Muscle of leg (tissue), 3 donors: ENCODE measurements at regions not wholly inside any gene's neighbourhood (a gene's known extent, or its start where the extent isn't known, plus 50 kb on each side); places are given as distances from the start of the nearest gene placed in this dataset.
"Not testable (repeated sequence)": the region's sequence is repeated elsewhere in the genome, so short reads cannot be mapped to it uniquely, and the experiment has no call there.

Experiments used
- DNase-seq: peaks from one replicate; pipeline ENCODE4 v3.0.0; 2013
- H3K27ac ChIP-seq: one replicate; pipeline ENCODE4 v1.5.1; 2013; ENCODE audit warnings: mild to moderate bottlenecking, low read length, control low read depth
- H3K27me3 ChIP-seq: one replicate; pipeline ENCODE4 v1.6.1; 2013; ENCODE audit warnings: low read length; ENCODE audit not compliant: control insufficient read depth, insufficient read depth
- H3K36me3 ChIP-seq: one replicate; pipeline ENCODE4 v1.6.1; 2013; ENCODE audit warnings: low read length; ENCODE audit not compliant: control insufficient read depth, insufficient read depth
- H3K4me1 ChIP-seq: one replicate; pipeline ENCODE4 v1.6.1; 2013; ENCODE audit warnings: low read length; ENCODE audit not compliant: control insufficient read depth, insufficient read depth
- H3K4me3 ChIP-seq: one replicate; pipeline ENCODE4 v1.5.1; 2013; ENCODE audit warnings: low read length, control low read depth
- H3K9me3 ChIP-seq: replicated peaks from 2 replicates; pipeline ENCODE4 v1.6.1; 2013; ENCODE audit warnings: low read depth, low read length; ENCODE audit not compliant: control insufficient read depth
- WGBS: methylation state at CpG from one replicate; pipeline ENCODE4 v1.1.5; 2013; ENCODE audit warnings: missing lambda C conversion rate; ENCODE audit not compliant: insufficient coverage; 5-methylcytosine and 5-hydroxymethylcytosine counted together

DNA sequence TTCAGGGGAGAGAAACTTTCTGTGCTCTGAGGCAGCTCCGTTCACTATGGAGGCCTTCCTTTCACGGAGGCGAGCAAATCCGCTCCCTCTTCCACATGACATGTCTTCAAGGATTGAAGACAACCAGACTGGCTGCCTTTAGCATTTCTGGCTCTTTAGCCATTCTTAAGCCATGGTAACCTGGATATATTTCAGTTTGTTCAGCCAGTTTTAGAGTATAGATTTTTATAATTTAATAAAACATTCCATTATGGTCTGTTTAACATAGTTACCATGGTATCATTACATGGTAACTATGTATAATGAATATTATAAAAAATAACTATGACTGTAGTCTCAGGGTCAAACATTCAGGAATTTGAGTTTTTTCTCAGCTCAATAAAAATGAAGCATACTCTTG, 54.2 kb upstream of the NFIA start:
- H3K4me3 ChIP-seq, result no peak overlapping the region

DNA sequence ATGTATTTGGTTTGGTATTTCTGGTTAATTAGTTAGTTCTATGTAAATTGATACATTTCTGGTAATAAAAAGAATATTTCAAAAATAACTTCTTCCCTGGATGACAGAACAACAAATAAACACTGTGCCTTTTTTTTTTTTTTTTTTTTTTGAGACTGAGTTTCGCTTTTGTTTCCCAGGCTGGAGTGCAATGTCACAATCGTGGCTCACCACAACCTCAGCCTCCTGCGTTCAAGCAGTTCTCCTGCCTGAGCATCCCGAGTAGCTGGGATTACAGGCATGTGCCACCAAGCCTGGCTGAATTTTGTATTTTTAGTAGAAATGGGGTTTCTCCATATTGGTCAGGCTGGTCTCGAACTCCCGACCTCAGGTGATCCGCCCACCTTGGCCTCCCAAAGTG, 64.3 kb upstream of the NFIA start:
- not testable (repeated sequence) for H3K27ac ChIP-seq, H3K27me3 ChIP-seq, H3K36me3 ChIP-seq, H3K4me3 ChIP-seq, H3K9me3 ChIP-seq, DNase-seq, H3K4me1 ChIP-seq
- 100% methylated on average over 3 of the region's 7 CpGs for WGBS

More for the DNA sequence above, 54.2 kb upstream of the NFIA start:
- H3K9me3 ChIP-seq, result no peaks in the 10 kb centered on the region
- DNase-seq, result peak; percentile 70
- WGBS, result 33% methylated on average over 1 of the region's 4 CpGs
- H3K27me3 ChIP-seq, result no peaks in the 10 kb centered on the region
- H3K27ac ChIP-seq, result peak overlapping the region; percentile 78
- no peaks in the 10 kb centered on the region for H3K36me3 ChIP-seq
- H3K4me1 ChIP-seq, result peaks cover 3% of the 10 kb centered on the region

DNA sequence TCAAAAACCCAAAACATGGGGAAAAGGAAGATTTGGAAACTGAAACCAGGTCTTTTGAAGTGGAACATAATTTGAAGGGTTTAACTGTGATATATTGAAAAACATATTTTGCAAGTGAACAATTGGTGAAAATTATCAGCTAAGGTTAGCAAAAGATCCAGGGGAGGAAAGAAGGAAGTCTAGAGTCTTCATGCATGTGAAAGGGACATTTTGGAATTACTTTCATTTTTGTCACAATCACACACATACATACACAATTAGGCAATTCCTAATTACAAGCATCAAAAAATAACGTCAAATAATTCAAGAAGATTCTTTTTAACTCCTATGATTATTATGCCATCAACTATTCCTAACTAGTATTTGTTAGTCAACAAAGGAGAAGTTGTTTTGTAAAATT, 64.7 kb upstream of the NFIA start:
- Histone ChIP-seq H3K27ac (no peak overlapping the region), H3K9me3 (no peaks in the 10 kb centered on the region), H3K4me1 (peaks cover 9% of the 10 kb centered on the region), H3K36me3 (no peaks in the 10 kb centered on the region), H3K4me3 (no peak overlapping the region), H3K27me3 (no peaks in the 10 kb centered on the region)
- no CpG with 5 or more reads among the region's 1 CpG for WGBS
- DNase-seq, result no peak

DNA sequence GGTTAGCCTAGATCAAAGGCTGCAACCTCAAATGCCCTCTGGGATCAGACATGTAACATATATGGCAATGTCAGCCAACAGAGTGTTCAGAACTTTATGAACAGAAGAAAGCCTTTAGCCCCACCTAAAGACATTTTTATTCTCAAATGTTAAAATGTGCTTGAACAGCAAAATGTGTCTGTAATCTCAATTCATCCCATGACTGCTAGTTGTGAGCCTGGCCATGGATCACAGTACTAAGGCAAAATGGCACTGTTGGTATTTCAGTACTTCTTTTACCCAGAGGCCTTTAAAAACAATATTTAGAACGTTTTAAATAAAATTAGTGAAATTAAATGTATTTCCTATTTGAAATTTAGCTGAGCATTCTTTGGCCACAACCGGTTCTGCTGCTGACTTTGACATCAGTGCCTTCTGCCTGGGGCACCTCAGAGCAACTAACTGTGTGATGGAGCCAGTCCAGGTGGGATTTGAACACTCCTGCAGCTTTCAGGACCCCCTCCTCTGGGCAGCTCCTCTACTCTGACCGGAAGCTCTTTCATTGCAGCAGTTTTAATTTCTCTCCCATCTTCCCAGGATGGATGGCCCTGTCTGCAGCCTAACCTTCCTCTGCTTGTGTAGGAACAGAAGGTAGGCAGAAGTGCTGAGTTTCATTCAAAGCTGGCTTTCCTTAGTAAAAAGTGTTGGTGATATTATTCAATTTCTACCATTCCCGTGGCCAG, 68.3 kb upstream of the NFIA start:
- no peaks in the 10 kb centered on the region for H3K9me3 ChIP-seq
- H3K36me3 ChIP-seq, result no peaks in the 10 kb centered on the region
- peaks cover 14% of the 10 kb centered on the region for H3K4me1 ChIP-seq
- no peak overlapping the region for H3K27ac ChIP-seq
- no peak overlapping the region for H3K4me3 ChIP-seq
- DNase-seq, result no peak
- no peaks in the 10 kb centered on the region for H3K27me3 ChIP-seq
- WGBS, result 0% methylated on average over 1 of the region's 4 CpGs

DNA sequence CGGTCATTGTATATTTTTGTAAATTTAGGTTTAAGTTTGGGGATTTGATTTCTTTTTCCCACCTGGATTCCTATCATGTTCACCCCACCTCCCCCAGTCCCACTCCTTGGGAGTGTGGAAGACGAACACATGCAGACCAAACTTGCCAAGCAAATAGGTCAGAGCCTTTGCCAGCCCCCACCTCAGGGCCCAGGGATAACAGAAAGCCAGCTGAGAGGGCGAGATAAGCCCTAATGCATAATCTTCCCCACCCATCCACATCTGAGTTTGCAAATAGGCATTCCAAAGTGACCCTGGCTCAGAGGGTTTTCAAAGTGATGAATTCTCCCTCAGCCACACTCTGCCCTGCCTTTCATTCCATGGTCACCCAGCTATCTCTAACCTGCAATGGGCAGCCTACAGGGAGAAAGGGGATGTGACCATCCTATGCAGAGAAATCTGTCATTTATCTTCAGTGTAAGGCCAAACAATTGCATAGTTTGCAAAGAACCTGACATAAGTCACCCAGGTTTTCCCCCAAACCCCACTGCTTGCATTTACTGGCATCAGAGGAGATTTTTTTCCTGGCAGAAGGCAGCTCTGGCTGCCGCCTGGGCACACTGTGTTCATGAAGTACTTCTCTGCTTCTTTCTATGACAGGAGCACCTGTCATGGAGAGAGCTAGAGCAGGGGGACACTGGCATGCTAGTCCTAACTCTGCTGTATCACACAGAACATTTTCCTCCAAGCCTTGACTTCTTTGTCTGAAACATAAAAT, 69.0 kb upstream of the NFIA start:
- DNase-seq, result no peak
- Histone ChIP-seq H3K4me3 (no peak overlapping the region), H3K27me3 (no peaks in the 10 kb centered on the region), H3K27ac (no peak overlapping the region), H3K36me3 (no peaks in the 10 kb centered on the region), H3K9me3 (no peaks in the 10 kb centered on the region), H3K4me1 (peaks cover 14% of the 10 kb centered on the region)
- 81% methylated on average over 2 of the region's 4 CpGs for WGBS

DNA sequence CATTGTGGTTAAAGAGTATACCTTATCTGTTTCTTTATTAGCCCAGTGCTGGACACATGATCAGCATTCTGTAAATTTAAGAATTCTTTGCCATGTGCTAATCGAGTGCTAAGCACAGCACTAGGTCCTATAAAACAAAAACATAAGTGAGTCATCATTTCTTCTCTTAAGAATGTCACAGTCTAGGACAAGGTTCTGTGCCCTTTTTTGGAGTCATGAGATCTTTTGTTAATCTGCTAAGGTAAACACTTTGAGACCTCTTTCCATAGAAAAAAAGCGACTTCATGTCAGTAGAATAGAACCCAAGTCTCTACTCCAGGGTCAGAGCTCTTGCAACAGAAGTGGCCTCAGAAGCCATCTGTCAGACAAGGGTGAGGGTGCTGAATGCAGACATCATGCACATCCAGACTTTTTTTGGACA, 70.0 kb upstream of the NFIA start:
- Histone ChIP-seq H3K27ac (no peak overlapping the region), H3K4me1 (peaks cover 14% of the 10 kb centered on the region), H3K4me3 (no peak overlapping the region), H3K27me3 (no peaks in the 10 kb centered on the region), H3K9me3 (no peaks in the 10 kb centered on the region), H3K36me3 (no peaks in the 10 kb centered on the region)
- DNase-seq, result no peak
- 40% methylated on average over 1 of the region's 2 CpGs for WGBS

DNA sequence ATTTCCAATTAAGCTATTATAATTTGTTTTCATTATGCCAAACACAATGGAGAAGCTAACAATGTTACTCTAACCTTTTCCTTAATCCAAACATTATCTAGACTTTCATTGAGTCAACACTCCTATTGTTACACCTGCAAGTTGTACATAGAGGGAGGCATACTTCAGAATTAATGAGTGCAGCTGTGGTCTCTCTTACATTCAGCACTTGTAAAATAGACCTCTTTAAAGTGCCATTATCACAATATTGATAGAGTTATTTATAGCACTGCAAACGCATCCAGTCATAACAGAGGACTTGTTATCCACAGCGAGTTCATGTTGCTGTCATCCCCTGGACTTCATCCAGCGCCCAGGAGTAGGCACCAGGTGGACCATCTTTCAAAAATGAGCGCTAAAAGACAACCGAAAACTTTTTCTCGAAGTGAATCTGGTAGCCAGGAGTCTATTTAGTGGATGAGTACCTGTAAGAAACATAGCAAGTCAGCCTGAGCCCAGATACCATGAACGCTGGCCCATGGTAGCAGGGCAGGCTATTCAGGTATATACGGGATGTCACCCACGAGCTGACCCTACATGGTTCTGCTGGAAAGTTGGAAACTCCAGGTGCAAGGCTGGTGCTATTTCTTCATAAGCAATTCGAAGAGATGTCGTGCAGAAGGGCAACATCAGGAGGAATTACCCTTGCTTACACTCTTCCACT, 70.6 kb upstream of the NFIA start:
- Histone ChIP-seq H3K36me3 (no peaks in the 10 kb centered on the region), H3K27me3 (no peaks in the 10 kb centered on the region), H3K4me1 (peaks cover 14% of the 10 kb centered on the region), H3K9me3 (no peaks in the 10 kb centered on the region), H3K27ac (no peak overlapping the region), H3K4me3 (no peak overlapping the region)
- WGBS, result 73% methylated on average over 8 of the region's 11 CpGs
- DNase-seq, result no peak

DNA sequence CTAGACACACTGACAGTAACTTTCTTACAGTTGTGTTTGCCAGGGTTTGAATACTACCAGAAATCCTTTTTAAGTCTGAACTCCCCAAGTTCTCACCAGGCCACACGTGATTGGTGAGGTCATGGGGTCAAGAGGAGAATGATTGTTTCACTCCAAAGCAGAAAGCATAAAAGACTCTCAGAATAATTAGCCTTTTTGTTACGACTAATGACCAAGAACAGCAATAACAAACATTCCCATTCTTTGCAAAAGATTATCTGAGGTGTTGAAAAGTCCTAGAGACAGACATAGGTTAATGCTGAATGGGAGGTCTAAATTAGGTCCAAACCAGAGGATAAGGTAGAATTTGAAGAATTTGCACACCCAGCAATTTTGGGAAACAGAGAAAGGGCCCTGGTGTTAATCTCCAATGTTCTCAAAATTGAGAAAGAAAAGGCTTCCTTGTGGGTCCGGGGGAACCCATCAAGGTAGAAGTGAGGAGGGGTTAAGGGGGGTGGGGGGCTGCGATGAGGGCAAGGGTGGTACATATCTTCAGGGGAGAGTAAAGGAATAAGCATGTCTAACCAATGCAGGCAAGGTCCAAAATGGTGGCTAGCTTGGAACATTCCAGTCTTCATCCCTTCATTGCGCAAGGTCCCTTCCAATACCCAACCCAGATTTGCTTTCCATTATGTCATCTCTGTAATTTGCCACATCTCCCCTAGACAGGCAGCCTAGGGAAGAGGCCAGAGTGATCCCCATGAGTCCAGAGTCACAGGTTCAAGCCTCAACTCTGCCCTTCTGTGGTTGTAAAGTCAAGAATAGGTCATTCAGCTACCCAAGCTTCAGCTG, 74.6 kb upstream of the NFIA start:
- H3K4me3 ChIP-seq, result no peak overlapping the region
- peaks cover 18% of the 10 kb centered on the region for H3K4me1 ChIP-seq
- no peaks in the 10 kb centered on the region for H3K27me3 ChIP-seq
- no peak overlapping the region for H3K27ac ChIP-seq
- H3K36me3 ChIP-seq, result no peaks in the 10 kb centered on the region
- H3K9me3 ChIP-seq, result no peaks in the 10 kb centered on the region
- no peak for DNase-seq
- WGBS, result 100% methylated on average over 3 of the region's 5 CpGs

DNA sequence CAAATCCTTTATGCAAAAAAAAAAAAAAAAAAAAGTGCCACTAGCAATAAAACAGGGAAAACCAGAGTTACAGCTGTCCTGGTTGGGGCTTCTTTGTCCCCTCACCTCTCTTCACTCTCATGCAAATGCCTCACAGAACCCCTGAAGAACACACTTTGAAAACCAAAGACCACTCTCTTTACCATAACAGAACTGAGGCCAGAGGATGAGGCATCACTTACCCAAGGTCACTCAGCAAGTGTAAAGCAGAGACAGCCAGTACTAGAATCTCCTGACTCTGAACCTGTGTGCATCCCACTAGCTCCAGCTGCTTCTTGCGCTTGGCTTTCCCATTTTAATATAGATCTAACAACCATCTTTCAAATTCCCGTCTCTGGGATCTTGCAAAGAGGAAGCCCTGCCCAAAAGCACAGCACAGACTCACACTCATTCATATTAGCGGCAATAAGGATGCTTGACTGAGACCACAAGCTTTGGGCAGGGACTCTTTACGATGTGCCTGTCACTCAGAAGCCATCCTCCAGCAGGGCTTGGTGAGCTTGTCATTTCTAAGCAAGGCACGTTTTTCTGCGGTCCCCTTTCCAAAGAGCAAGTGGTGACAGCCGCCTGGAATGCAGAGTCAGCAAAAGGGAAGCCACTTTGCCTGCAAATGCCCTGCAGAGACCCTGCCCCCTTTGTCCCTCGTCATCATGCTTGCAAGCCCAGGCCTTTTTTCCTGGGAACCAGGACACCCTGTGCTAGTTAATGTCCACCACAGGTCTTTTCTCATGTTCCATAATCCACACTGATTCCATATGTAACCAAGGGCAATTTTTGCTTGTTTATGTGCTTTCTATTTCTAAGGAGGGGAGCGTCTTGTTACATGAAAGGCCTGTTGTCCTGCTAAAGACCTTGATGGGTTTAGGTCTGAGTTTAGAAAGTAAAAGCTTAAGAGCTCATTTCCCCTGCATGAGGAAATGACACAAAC, 76.5 kb upstream of the NFIA start:
- H3K4me1 ChIP-seq, result peaks cover 12% of the 10 kb centered on the region
- H3K27me3 ChIP-seq, result no peaks in the 10 kb centered on the region
- H3K4me3 ChIP-seq, result no peak overlapping the region
- 62% methylated on average over 7 of the region's 9 CpGs for WGBS
- DNase-seq, result no peak
- H3K9me3 ChIP-seq, result no peaks in the 10 kb centered on the region
- no peak overlapping the region for H3K27ac ChIP-seq
- H3K36me3 ChIP-seq, result no peaks in the 10 kb centered on the region
